BE2C (cell line): ENCODE measurements at regions not wholly inside any gene's neighbourhood (a gene's known extent, or its start where the extent isn't known, plus 50 kb on each side); places are given as distances from the start of the nearest gene placed in this dataset.

Experiments
- DNase-seq: peaks from one replicate; pipeline ENCODE4 v3.0.0-alpha.2; 2020
- H3K27me3 ChIP-seq: fragments of 250-450 bp; sonication (Bioruptor Pico); 2 replicates; pipeline ENCODE4 v1.5.1; 2020; ENCODE audit warnings: mild to moderate bottlenecking
- H3K36me3 ChIP-seq: fragments of 250-450 bp; sonication (Bioruptor Pico); 2 replicates; pipeline ENCODE4 v1.5.1; 2020; ENCODE audit warnings: mild to moderate bottlenecking
- H3K4me1 ChIP-seq: fragments of 250-450 bp; sonication (Bioruptor Pico); 2 replicates; pipeline ENCODE4 v1.5.1; 2020
- H3K4me3 ChIP-seq: 2 replicates; pipeline ENCODE4 v1.5.1; 2011; ENCODE audit warnings: low read depth, low read length
- H3K9me3 ChIP-seq: fragments of 250-450 bp; sonication (Bioruptor Pico); 2 replicates; pipeline ENCODE4 v1.5.1; 2020
- CTCF ChIP-seq: IDR thresholded peaks from 2 replicates; pipeline ENCODE4 v1.5.1; 2012; ENCODE audit warnings: mild to moderate bottlenecking, low read depth, low read length

GRCh38 chr4:62461961-62462360 lies 1261.8 kb downstream of the ADGRL3 start:
- Histone ChIP-seq H3K9me3 (no peaks in the 10 kb centered on the region), H3K27me3 (no peaks in the 10 kb centered on the region), H3K36me3 (no peaks in the 10 kb centered on the region), H3K4me1 (no peaks in the 10 kb centered on the region), H3K4me3 (no peak overlapping the region)
- no peak for DNase-seq
- no peak for TF ChIP-seq CTCF

- Histone ChIP-seq H3K9me3 (no peaks in the 10 kb centered on the region), H3K4me1 (no peaks in the 10 kb centered on the region), H3K27me3 (no peaks in the 10 kb centered on the region), H3K4me3 (no peak overlapping the region), H3K36me3 (no peaks in the 10 kb centered on the region)
- no peak for DNase-seq
- no peak for TF ChIP-seq CTCF
These were observed 1260.2 kb downstream of the ADGRL3 start for GRCh38 chr4:62460329-62460728.

- H3K27me3 ChIP-seq = no peaks in the 10 kb centered on the region
- no peaks in the 10 kb centered on the region for H3K4me1 ChIP-seq
- no peak for TF ChIP-seq CTCF
- no peaks in the 10 kb centered on the region for H3K36me3 ChIP-seq
- DNase-seq = no peak
- no peak overlapping the region for H3K4me3 ChIP-seq
- H3K9me3 ChIP-seq = no peaks in the 10 kb centered on the region
These were observed 1257.2 kb downstream of the ADGRL3 start for GRCh38 chr4:62457356-62457755.

- Histone ChIP-seq H3K4me1 (no peaks in the 10 kb centered on the region), H3K27me3 (no peaks in the 10 kb centered on the region), H3K9me3 (no peaks in the 10 kb centered on the region), H3K36me3 (no peaks in the 10 kb centered on the region), H3K4me3 (no peak overlapping the region)
- DNase-seq = no peak
- TF ChIP-seq CTCF = no peak
These were observed 1255.7 kb downstream of the ADGRL3 start for GRCh38 chr4:62455871-62456270.

- TF ChIP-seq CTCF = no peak
- Histone ChIP-seq H3K27me3 (no peaks in the 10 kb centered on the region), H3K4me3 (no peak overlapping the region), H3K4me1 (no peaks in the 10 kb centered on the region), H3K9me3 (no peaks in the 10 kb centered on the region), H3K36me3 (no peaks in the 10 kb centered on the region)
- DNase-seq = no peak
These were observed 1254.4 kb downstream of the ADGRL3 start for GRCh38 chr4:62454535-62454934.

- DNase-seq = no peak
- TF ChIP-seq CTCF = no peak
- Histone ChIP-seq H3K9me3 (no peaks in the 10 kb centered on the region; the same call in 1 of the 2 replicates), H3K4me1 (no peaks in the 10 kb centered on the region), H3K36me3 (no peaks in the 10 kb centered on the region), H3K27me3 (no peaks in the 10 kb centered on the region), H3K4me3 (no peak overlapping the region)
These were observed 1250.6 kb downstream of the ADGRL3 start for GRCh38 chr4:62450740-62451139.
